ENCODE measurements at regions not wholly inside any gene's neighbourhood (a gene's known extent, or its start where the extent isn't known, plus 50 kb on each side); places are given as distances from the start of the nearest gene placed in this dataset.

DNA sequence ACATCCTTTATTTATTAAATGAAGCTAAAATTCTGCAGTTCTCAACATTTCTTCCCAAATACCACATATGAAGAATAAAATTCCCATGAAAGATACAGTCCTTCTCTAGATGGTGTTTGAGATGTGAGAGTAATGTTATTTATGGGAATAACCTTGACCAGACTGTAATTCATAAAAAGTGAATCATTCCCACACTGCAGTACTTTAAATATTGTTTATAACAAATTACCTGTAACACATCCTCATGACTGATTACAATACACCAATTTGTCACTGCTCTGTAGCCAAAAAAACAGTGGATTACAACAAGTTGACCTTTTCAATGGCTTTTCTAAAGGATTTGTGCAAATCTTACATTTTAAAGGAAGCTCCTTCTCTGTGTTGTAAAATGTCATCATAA, 651.3 kb downstream of the NSUN3 start:
- intact Hi-C loops (cut with DNase I) = no loop called here
- ATAC-seq (ENCODE audit: poor library complexity) (no peak), DNase-seq (no peak)

DNA sequence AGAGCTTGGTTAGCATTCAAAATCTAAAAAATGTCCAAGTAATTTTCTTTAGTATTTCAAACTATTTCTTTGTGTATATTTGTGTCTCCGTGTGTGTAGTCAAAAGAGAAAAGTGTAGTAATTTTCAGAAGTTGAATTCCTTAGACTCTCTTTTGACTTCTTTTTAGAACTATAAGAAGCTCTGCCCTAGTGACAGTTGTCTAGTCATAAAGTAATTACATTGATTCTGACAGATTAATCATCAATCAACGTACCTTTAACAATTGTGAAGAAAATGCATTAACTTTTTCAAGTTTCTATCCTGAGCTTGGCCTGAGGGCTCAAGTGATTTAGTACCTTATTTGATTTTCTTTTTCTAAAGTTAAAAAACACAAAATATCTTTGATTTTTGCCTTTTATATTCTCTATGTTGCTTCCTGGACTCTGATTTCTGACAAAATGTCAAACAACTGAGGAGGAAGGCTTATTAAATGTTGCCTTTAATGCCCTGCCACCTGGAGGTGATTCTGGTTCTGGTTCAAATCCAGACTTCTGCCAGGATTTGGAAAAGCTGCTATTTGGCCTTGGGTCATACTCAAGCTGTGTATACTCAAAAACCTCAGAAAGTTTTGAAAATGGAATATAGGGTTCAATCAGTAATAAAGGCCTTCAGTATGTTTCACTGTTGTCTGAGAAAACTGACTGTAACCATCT, 653.6 kb downstream of the NSUN3 start:
- intact Hi-C loops (cut with DNase I) = loop anchor here (5.0 kb wide), 1 partner anchor 379 kb away; no protein-coding TSS in a partner anchor
- no peak for ATAC-seq (ENCODE audit: poor library complexity)
- no peak for DNase-seq

DNA sequence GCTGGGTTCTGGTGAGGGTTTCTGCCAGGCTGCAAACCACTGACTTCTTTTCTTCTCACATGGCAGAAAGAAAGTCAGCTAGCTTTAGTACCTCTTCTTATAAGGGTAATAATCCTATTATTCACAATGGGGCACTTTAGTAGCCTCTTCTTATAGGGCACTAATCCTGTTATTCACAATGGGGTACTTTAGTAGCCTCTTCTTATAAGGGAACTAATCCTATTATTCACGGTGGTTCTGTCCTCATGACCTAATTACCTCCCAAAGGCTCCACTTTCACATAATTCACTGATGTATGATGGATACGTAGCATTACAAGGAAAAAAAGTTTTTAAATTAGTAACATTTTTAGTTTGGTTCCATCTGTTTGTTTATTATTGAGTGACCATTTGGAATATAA, 671.3 kb downstream of the NSUN3 start:
- DNase-seq (no peak), ATAC-seq (ENCODE audit: poor library complexity) (no peak)
- intact Hi-C loops (cut with DNase I) = no loop called here

DNA sequence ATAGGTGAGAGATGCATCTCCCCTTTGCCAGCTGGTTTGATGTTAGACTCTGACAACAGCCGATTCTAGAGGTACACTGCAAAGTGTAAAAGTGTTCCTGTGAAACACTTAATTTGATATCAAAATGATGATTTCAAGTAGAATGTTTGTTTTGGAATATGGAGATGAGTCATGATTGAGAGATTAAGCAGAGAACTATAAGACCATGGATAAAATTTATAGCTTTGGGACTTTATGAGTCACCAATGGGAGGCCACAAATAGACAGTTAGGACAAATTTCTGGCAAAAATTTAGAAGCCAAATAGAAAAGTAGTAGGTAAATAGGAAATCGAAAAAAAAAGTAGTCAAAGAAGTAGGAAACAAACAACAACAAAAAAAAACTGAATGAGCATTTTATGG, 672.5 kb downstream of the NSUN3 start:
- DNase-seq = no peak
- intact Hi-C loops (cut with DNase I) = no loop called here
- no peak for ATAC-seq (ENCODE audit: poor library complexity)

DNA sequence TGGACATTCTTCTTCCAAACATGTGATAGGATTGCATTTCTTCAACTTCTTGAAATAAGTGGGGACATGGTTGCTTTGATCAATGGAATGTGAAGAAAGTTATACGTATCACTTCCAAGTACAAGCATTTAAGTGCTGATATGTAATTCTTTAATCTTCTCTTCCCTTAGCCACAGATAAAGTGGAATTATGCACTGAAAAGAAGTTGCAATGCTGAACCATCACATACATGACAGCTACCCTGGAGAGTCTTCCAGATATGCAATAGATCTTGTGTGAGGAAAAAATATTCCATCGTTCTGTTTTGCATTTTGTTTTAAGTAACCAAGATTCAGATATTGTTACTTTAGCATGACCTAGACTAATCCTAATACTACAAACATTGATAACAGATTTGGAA, 674.3 kb downstream of the NSUN3 start:
- DNase-seq = no peak
- intact Hi-C loops (cut with DNase I) = no loop called here
- no peak for ATAC-seq (ENCODE audit: poor library complexity)

DNA sequence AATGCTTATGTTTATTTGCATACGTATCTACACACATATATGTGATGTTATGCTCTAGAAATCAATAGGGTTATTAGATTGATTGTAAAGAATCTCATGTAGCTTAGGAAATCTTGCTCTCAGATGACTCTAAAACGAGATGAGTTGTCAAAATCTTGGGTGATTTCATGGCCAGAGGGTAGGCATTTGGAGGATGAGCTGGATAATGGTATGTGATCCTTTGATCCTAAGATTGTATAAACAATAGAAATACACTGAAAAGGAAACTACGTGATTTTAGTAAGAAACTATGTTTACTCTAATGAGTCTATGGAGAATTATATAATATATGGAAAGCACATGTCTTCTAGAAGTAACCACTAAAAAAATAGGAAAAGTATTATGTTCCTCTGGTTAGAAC, 676.6 kb downstream of the NSUN3 start:
- ATAC-seq (ENCODE audit: poor library complexity) (no peak), DNase-seq (no peak)
- intact Hi-C loops (cut with DNase I) = no loop called here

DNA sequence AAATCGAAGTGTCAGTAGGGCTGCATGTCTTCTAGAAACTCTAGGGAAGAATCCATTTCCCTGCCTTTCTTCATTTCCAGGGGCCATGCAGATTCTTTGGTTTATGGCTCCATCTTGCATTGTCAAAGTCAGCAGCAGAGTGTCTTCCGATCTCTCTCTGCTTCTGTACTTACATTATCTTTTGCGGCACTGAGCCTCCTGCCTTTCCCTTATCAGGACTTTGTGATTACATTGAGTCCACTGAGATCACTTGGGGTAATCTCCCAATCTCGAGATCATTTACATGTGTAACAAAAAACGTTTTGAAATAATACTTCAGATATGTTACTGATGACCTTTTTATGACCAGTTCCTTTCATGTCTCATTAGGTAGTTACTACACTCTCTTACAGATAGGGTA, 695.9 kb downstream of the NSUN3 start:
- ATAC-seq (ENCODE audit: poor library complexity) (no peak), DNase-seq (no peak)
- intact Hi-C loops (cut with DNase I) = no loop called here

DNA sequence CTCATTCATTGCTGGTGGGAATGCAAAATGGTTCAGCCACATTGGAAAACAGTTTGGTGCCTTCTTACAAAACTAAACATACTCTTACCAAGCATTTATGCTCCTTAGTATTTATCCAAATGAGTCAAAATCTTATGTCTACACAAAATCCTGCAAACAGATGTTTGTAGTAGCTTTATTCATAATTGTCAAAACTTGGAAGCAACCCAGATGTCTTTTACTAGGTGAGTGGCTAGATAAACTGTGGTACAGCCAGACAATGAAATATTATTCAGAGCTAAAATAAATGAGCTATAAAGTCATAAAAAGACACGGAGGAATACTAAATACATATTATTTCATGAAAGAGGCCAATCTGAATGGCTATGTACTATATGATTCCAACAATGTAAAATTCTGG, 709.5 kb downstream of the NSUN3 start:
- no peak for DNase-seq
- intact Hi-C loops (cut with DNase I) = no loop called here
- ATAC-seq (ENCODE audit: poor library complexity) = no peak

DNA sequence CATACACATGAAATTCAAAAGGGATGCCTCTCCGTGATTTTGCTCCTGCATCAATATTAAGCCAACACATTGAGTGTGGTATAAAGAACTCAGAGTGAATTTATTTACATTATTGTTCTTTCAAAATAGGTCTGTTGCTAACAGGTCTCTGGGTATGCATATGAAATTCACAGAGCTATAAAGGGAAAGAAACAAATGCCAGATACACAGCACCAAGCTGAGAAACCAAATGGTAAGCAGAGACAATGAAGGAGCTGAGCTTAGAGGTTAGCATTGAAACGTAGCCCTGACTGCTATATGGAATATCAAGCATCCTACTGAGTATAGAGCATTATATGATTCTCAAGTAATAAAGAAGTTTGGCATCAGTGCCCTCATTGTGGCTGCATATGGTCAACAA, 712.9 kb downstream of the NSUN3 start:
- DNase-seq (no peak), ATAC-seq (ENCODE audit: poor library complexity) (no peak)
- intact Hi-C loops (cut with DNase I) = no loop called here

DNA sequence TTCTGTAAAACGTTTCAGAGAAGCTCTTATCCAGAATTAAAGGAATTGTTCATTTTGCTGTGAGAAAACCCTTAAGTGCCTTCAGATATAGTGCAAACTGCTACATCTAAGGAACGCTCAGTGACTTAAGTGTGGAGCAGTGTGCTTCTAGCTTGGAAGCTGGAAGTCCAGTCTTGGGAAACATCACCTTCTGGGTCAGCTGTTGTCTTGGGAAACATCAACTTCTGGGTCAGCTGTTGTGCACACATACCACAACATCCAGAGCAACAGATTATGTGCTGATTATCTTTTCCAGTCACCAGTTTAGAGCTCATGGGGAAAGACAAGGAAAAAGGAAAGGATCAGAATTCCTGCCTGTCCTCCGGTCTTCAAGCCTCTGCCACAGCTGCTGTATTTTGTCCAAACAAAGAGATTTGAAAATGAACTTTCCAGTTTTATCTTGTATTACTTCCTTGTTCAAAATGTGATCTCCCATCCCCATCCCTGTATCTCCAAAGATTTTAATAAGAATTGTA, 713.6 kb downstream of the NSUN3 start:
- intact Hi-C loops (cut with DNase I) = no loop called here
- ATAC-seq (ENCODE audit: poor library complexity) = no peak
- DNase-seq = no peak

DNA sequence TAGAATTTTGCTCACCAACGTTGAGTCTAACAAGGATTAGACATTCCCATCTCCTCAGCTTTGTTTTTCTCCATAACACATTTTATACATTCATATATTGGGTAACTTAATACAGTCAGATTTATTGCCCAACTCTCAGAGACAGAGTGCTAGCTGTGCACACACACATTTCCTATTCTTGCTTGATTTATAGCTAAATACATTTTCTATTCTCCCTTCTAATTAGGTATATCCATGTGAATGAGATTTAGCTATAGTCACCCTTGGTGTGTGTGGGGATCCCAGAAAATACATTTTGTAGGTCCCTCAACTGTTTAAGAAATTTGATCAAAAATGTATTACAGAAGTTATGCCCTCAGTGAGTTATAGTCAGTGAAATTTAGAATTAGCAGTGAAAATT, 715.4 kb downstream of the NSUN3 start:
- intact Hi-C loops (cut with DNase I) = no loop called here
- DNase-seq (no peak), ATAC-seq (ENCODE audit: poor library complexity) (no peak)

DNA sequence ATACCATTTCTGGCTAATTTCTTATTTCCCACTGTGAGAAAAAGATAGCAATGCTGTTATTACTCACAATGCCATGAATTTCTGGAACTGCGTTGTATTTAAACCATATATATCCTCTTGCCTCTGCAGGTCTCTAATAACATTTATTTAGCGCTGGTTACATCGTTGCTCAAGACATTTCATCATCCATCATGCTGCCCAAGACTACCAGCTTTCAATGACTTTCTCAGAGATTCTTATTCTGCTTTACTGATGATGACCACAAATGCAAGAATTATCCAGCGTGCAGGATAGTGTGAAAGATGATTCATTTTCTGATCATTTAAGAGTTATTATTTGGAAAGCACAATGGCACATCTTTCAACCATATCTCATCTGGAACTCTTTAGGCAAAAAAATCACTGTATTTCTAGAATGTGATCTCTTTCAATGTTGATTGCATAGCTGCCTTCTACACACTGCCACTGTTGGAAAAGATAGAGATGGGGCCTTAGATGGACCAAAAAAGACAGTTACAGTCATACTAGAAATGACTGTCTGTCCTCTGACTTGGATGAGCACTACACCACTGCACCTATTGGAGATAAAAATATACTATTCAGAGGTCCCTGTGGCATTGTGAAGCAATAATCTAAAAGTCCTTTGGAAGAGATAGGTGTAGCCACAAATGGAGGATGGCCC, 716.1 kb downstream of the NSUN3 start:
- intact Hi-C loops (cut with DNase I) = no loop called here

DNA sequence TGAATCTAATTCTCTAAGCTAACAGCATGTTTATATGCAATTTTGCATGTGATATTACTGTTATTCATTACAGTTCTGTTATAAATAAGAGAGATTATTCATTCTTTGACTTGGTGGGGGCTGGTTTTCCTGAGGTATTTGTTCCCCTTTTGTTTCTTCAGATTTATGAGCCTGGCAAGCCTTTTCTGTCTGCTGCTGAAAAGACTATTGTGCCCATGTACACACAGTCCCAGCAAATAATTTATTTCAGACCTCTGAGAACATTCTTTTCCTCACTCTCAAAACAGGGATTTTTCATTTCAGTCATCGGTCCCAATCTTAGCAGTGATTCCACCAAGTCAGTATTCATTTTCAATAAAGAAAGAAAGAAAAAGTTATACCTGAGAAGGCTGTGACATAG, 716.8 kb downstream of the NSUN3 start:
- intact Hi-C loops (cut with DNase I) = no loop called here
- ATAC-seq (ENCODE audit: poor library complexity) = no peak
- no peak for DNase-seq

More for the DNA sequence above, 716.1 kb downstream of the NSUN3 start:
- no peak for ATAC-seq (ENCODE audit: poor library complexity)
- no peak for DNase-seq

DNA sequence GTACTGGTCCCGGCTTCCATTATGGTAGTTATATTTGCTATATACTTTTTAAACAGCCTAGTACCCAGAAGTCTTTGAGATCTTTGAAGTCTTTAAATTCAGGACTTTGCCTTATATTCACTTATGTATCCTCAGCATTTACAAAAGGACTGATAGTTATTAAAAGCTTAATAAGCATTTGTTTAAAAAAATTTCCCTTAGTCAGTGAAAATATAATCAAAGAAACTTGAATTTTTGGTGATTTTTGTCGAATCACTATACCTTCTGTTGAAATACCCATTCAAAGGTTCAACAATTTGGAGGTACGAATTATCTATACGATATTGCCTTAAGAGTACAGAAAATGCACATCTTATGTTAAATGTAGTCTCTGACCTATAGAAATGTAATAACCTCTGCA, 721.4 kb downstream of the NSUN3 start:
- intact Hi-C loops (cut with DNase I) = no loop called here
- no peak for ATAC-seq (ENCODE audit: poor library complexity)
- no peak for DNase-seq

DNA sequence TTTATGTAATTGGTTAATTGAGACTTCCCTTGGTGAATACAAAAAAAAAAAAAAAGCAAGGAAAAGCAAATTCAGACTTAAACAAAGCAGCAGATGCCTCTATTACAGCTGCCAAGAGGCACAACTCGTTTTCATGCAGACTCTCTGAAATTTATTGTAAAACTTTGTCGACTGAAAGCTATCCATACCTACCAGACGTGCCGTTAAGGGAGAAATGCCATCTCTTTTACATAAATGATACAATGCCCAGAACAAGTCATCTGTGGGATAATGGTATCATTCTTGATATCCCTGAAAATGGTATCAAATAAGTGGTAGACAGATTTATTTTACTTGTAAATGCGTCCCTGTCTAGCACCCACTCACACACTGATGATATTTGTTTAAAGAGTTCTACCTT, 724.2 kb downstream of the NSUN3 start:
- intact Hi-C loops (cut with DNase I) = no loop called here
- DNase-seq (no peak), ATAC-seq (ENCODE audit: poor library complexity) (no peak)

DNA sequence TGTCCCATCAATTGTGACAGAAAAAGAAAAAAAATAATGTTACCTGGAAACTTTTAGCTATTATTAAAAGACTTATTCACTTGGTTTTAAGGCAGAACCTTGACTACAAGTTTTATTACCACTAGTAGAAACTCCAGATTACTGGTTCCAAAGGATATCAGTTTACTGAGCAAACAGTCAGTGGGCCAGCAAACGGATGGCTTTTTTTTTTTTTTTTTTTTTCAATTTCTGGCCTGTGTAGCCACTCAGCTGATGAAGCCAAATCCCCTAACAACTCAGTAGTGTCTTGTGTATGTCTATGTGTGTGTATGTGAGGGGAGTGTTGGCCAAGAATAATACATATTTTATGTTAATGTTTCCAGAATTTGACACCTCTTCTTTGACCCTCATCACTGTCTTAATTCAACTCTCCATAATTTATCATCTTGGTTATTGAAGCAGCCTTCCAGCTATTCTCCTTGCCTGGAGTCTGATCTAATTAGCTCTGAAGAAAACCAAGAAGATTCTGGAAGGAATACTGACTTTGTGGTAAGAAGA, 724.9 kb downstream of the NSUN3 start:
- DNase-seq (no peak), ATAC-seq (ENCODE audit: poor library complexity) (no peak)
- intact Hi-C loops (cut with DNase I) = no loop called here

DNA sequence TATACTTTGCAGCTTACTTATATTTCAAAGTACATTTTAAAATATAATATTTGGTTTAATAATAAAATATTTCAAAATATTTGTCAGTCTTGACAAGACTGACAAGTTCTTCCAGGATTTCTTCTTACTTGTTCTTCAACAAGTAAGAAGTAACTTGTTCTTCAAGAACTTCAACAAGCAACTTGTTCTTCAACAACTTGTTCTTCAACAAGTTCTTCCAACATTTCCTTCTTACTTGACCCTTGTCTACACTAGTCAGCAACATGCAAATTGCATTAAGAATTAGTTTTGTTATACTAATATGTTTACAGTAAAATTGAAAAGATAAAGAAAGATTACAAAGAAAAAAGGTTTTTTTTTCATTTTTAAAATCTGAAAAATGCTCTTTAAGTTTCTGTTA, 731.7 kb downstream of the NSUN3 start:
- DNase-seq (no peak), ATAC-seq (ENCODE audit: poor library complexity) (no peak)
- intact Hi-C loops (cut with DNase I) = no loop called here

DNA sequence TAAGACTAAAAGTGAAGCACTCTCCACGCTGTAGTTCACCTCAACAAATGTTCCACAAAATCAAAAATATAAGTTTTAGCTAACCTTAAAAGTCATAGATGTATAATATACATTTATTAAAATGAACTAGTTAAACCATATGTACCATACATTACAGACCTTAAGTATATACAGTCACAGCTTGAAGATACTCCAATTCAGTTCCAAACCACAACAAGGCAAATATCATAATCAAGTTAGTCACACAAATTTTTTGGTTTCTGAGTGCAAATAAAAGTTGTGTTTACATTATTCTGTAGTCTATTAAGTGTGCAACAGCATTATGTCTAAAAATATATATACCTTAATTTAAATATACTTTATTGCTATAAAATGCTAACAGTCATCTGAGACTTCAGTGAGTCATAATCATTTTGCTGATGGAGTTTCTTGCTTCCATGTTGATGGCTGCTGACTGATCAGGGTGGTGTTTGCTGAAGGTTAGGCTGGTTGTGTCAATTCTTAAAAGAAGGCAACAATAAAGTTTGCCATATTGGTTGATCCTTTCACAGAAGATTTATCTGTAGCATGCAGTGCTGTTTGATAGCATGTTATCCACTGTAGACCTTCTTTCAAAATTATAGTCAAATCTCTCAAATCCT, 736.7 kb downstream of the NSUN3 start:
- ATAC-seq (ENCODE audit: poor library complexity) (no peak), DNase-seq (no peak)
- intact Hi-C loops (cut with DNase I) = no loop called here

DNA sequence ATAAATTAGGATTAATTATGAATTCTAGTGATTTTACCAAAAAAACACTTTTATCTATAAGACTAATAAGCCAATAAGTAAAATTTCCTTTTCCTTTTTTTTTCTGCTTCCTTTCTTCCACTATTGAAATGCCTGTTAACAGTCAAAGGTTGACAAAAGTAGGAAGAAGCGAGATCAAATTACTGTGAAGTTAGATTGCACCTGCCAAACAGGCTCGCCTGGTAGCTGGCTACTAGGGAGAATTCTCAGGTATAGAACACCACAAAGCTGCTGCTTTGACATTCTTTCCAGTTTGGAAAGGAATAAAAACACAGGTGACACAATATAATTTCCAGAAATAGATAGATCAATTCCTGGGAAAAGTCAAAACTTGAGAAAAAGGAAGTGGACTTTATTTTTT, 749.0 kb downstream of the NSUN3 start:
- DNase-seq = no peak
- intact Hi-C loops (cut with DNase I) = no loop called here
- ATAC-seq (ENCODE audit: poor library complexity) = no peak

DNA sequence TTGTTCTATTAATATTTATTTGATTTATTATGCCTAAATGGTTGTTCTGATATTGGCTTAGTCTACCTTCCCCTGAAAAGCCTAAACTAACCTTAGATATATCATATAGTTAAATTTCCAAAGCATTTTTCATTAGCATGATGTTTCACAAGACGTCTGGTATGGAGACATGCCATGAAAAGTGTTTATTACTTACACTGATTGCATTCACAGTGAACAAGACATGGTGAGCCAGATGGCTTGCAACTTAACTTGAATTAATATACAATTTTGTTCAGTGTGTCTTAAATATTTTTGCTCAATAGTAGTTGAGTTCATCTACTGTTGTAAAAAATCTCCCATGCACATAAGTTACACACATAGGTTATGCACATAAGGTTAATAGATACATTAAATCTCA, 758.4 kb downstream of the NSUN3 start:
- ATAC-seq (ENCODE audit: poor library complexity) (no peak), DNase-seq (no peak)
- intact Hi-C loops (cut with DNase I) = no loop called here
